H1 (cell line): ENCODE measurements at regions not wholly inside any gene's neighbourhood (a gene's known extent, or its start where the extent isn't known, plus 50 kb on each side); places are given as distances from the start of the nearest gene placed in this dataset.

Experiments used
- CTCF ChIA-PET: fragments of 300-600 bp; sonication (Branson Sonifier 250); formaldehyde crosslinking; loops from one replicate; lab custom pipeline; 2021; ENCODE audit not compliant: partially characterized antibody; lab: Charles Lee
- POLR2A ChIA-PET: fragments of 300-600 bp; sonication (Branson Sonifier 250); formaldehyde crosslinking; loops from one replicate; lab custom pipeline; 2021; ENCODE audit warnings: inconsistent platforms; ENCODE audit not compliant: partially characterized antibody; lab: Charles Lee
- DNase-seq, 2 experiments: peaks; one replicate each; pipeline versions ENCODE4 v3.0.0 to v3.0.0-alpha.2; 2010 to 2022; ENCODE audit warnings: low spot score in 2 of 2, low read depth in 1 of 2, mixed read lengths in 1 of 2
- FAIRE-seq: peaks from 2 replicates; lab custom pipeline; 2011; peaks lifted over from hg19 to GRCh38; lab: Jason Lieb, UNC
- H2AFZ ChIP-seq: 2 replicates; pipeline ENCODE4 v1.8.1; 2012; ENCODE audit warnings: low read length, inconsistent platforms
- H2AK5ac ChIP-seq: 2 replicates; pipeline ENCODE4 v1.6.1; 2013; ENCODE audit warnings: low read depth, low read length
- H2BK120ac ChIP-seq: replicated peaks from 2 replicates; pipeline ENCODE3; 2013; ENCODE audit warnings: low read depth, low read length, inconsistent platforms
- H2BK12ac ChIP-seq: 2 replicates; pipeline ENCODE4 v1.6.1; 2013; ENCODE audit warnings: low read depth, low read length
- H2BK15ac ChIP-seq: 2 replicates; pipeline ENCODE4 v1.6.1; 2013; ENCODE audit warnings: low read length
- H2BK20ac ChIP-seq: 2 replicates; pipeline ENCODE4 v1.6.1; 2013; ENCODE audit warnings: low read length
- H2BK5ac ChIP-seq: 2 replicates; pipeline ENCODE4 v1.6.1; 2013; ENCODE audit warnings: low read depth, low read length
- H3K14ac ChIP-seq: 2 replicates; pipeline ENCODE4 v1.6.1; 2013; ENCODE audit warnings: inconsistent platforms; ENCODE audit not compliant: insufficient read length
- H3K18ac ChIP-seq: 2 replicates; pipeline ENCODE4 v1.6.1; 2013; ENCODE audit warnings: low read length; ENCODE audit errors: extremely low read depth
- H3K23ac ChIP-seq: 2 replicates; pipeline ENCODE4 v1.6.1; 2013; ENCODE audit warnings: inconsistent platforms; ENCODE audit not compliant: insufficient read length
- H3K23me2 ChIP-seq: 2 replicates; pipeline ENCODE4 v1.6.1; 2013; ENCODE audit warnings: low read depth, low read length
- H3K27ac ChIP-seq: 2 replicates; pipeline ENCODE4 v1.6.1; 2011; ENCODE audit warnings: low read depth, low read length, inconsistent platforms
- H3K27me3 ChIP-seq, 4 experiments: replicated peaks in 1 of 4; 1 replicate in 1 of 4; 2 replicates in 3 of 4; pipeline versions ENCODE4 v1.6.1 to v1.8.1; 2011 to 2013; ENCODE audit warnings: low read length in 3 of 4, mild to moderate bottlenecking in 3 of 4, inconsistent platforms in 2 of 4, mixed read lengths in 2 of 4, moderate library complexity in 1 of 4; ENCODE audit not compliant: control insufficient read depth in 3 of 4, insufficient read depth in 3 of 4; ENCODE audit errors: extremely low read depth in 1 of 4
- H3K36me3 ChIP-seq, 4 experiments: 2 replicates each; pipeline versions ENCODE4 v1.6.1 to v1.8.1; 2011 to 2013; ENCODE audit warnings: mild to moderate bottlenecking in 4 of 4, low read length in 3 of 4, moderate library complexity in 2 of 4, control low read depth in 1 of 4, inconsistent platforms in 1 of 4; ENCODE audit not compliant: insufficient read depth in 4 of 4, control insufficient read depth in 2 of 4
- H3K4ac ChIP-seq: replicated peaks from 2 replicates; pipeline ENCODE3; 2013; ENCODE audit warnings: low read length, low read depth, mixed read lengths, inconsistent platforms; ENCODE audit not compliant: insufficient read length
- H3K4me1 ChIP-seq, 4 experiments: replicated peaks in 1 of 4; 1 replicate in 1 of 4; 2 replicates in 3 of 4; pipeline versions ENCODE4 v1.6.1 to v1.8.1; 2011 to 2013; ENCODE audit warnings: low read length in 3 of 4, inconsistent platforms in 2 of 4, mixed read lengths in 1 of 4; ENCODE audit not compliant: insufficient read depth in 4 of 4, control insufficient read depth in 3 of 4
- H3K4me2 ChIP-seq, 2 experiments: 2 replicates each; pipeline versions ENCODE4 v1.6.1 to v1.8.1; 2011 to 2013; ENCODE audit warnings: low read depth in 2 of 2, low read length in 2 of 2, control low read depth in 1 of 2, inconsistent platforms in 1 of 2, mild to moderate bottlenecking in 1 of 2; ENCODE audit not compliant: insufficient read depth in 1 of 2
- H3K4me3 ChIP-seq, 4 experiments: fragments of 200-600, 300-600 bp in 1 of 4; sonication (generic), shearing (Covaris generic), sonication (Bioruptor Twin) in 1 of 4; 2 replicates each; pipeline versions ENCODE4 v1.5.1 to v1.8.1; 2011 to 2016; ENCODE audit warnings: low read length in 4 of 4, low read depth in 3 of 4, control low read depth in 2 of 4, inconsistent platforms in 2 of 4, mild to moderate bottlenecking in 2 of 4, mixed read lengths in 1 of 4, moderate library complexity in 1 of 4; ENCODE audit not compliant: insufficient read depth in 2 of 4; ENCODE audit errors: extremely low read depth in 1 of 4
- H3K56ac ChIP-seq: replicated peaks from 2 replicates; pipeline ENCODE3; 2013; ENCODE audit warnings: low read depth, mild to moderate bottlenecking, mixed read lengths, low read length, inconsistent platforms; ENCODE audit not compliant: insufficient read length
- H3K79me1 ChIP-seq: 2 replicates; pipeline ENCODE4 v1.6.1; 2013; ENCODE audit warnings: low read depth, low read length, control low read depth
- H3K79me2 ChIP-seq, 2 experiments: 2 replicates each; pipeline versions ENCODE4 v1.6.1 to v1.8.1; 2012 to 2013; ENCODE audit warnings: low read length in 2 of 2, mild to moderate bottlenecking in 2 of 2, inconsistent platforms in 1 of 2; ENCODE audit not compliant: insufficient read depth in 2 of 2, control insufficient read depth in 1 of 2
- H3K9ac ChIP-seq, 4 experiments: replicated peaks in 1 of 4; 1 replicate in 1 of 4; 2 replicates in 3 of 4; pipeline versions ENCODE4 v1.6.1 to v1.8.1; 2011 to 2013; ENCODE audit warnings: low read depth in 3 of 4, low read length in 3 of 4, control low read depth in 2 of 4, mild to moderate bottlenecking in 2 of 4, moderate library complexity in 2 of 4, inconsistent platforms in 1 of 4; ENCODE audit errors: extremely low read depth in 1 of 4
- H3K9me3 ChIP-seq, 2 experiments: 2 replicates each; pipeline versions ENCODE4 v1.6.1 to v1.8.1; 2012 to 2013; ENCODE audit warnings: mild to moderate bottlenecking in 2 of 2, moderate library complexity in 2 of 2, control low read depth in 1 of 2, inconsistent platforms in 1 of 2, low read depth in 1 of 2, low read length in 1 of 2, mixed read lengths in 1 of 2; ENCODE audit not compliant: insufficient read depth in 2 of 2
- H4K20me1 ChIP-seq, 2 experiments: replicated peaks in 1 of 2; 2 replicates each; pipeline versions ENCODE3 to v1.8.1; 2011 to 2013; ENCODE audit warnings: inconsistent platforms in 2 of 2, low read length in 2 of 2, mild to moderate bottlenecking in 1 of 2; ENCODE audit not compliant: insufficient read depth in 2 of 2, control insufficient read depth in 1 of 2
- H4K5ac ChIP-seq: 2 replicates; pipeline ENCODE4 v1.6.1; 2013; ENCODE audit warnings: low read length, low read depth, mixed read lengths, inconsistent platforms; ENCODE audit not compliant: insufficient read length
- H4K8ac ChIP-seq: 2 replicates; pipeline ENCODE4 v1.8.0; 2013; ENCODE audit warnings: mild to moderate bottlenecking, moderate library complexity, low read length, inconsistent platforms; ENCODE audit not compliant: insufficient read depth; ENCODE audit errors: extremely low read depth
- H4K91ac ChIP-seq: replicated peaks from 2 replicates; pipeline ENCODE3; 2013; ENCODE audit warnings: low read length, mixed read lengths, inconsistent platforms; ENCODE audit not compliant: insufficient read length
- BRCA1 ChIP-seq: IDR thresholded peaks from 2 replicates; pipeline ENCODE4 v1.6.1; 2012; ENCODE audit warnings: low read depth, low read length, improper control_type of control experiment
- CBX8 ChIP-seq: fragments of 300-800, 300-1000 bp; sonication (generic); IDR thresholded peaks from 2 replicates; pipeline ENCODE4 v1.7.1; 2016; ENCODE audit warnings: low read depth, low read length, borderline replicate concordance
- CTBP2 ChIP-seq: IDR thresholded peaks from 2 replicates; pipeline ENCODE4 v1.7.0; 2011; ENCODE audit warnings: borderline replicate concordance, mild to moderate bottlenecking, moderate library complexity, mixed read lengths, low read length; ENCODE audit not compliant: insufficient read depth, insufficient read length
- EP300 ChIP-seq, 2 experiments: IDR thresholded peaks; 1 replicate in 1 of 2; 2 replicates in 1 of 2; pipeline ENCODE4 v1.6.1; 2011 to 2012; ENCODE audit warnings: low read depth in 2 of 2, low read length in 2 of 2, mild to moderate bottlenecking in 2 of 2, borderline replicate concordance in 1 of 2, inconsistent platforms in 1 of 2, moderate library complexity in 1 of 2
- EZH2 ChIP-seq: fragments of 200-600 bp; sonication (generic); IDR thresholded peaks from 2 replicates; pipeline ENCODE4 v1.7.1; 2012; ENCODE audit warnings: low read depth, mild to moderate bottlenecking, moderate library complexity, low read length, inconsistent platforms; ENCODE audit not compliant: severe bottlenecking
- HDAC2 ChIP-seq, 2 experiments: fragments of 300-600 bp in 1 of 2; sonication (generic) in 1 of 2; IDR thresholded peaks; 2 replicates each; pipeline ENCODE4 v1.6.1; 2011 to 2012; ENCODE audit warnings: low read depth in 2 of 2, low read length in 2 of 2, mild to moderate bottlenecking in 2 of 2, moderate library complexity in 2 of 2, borderline replicate concordance in 1 of 2, inconsistent platforms in 1 of 2
- JUN ChIP-seq: IDR thresholded peaks from 2 replicates; pipeline ENCODE4 v1.6.1; 2011; ENCODE audit warnings: low read depth, mild to moderate bottlenecking, improper control_type of control experiment, low read length
- SIRT6 ChIP-seq: IDR thresholded peaks from one replicate; pipeline ENCODE4 v1.7.1; 2012; ENCODE audit warnings: low read length, inconsistent platforms
- SIX5 ChIP-seq: IDR thresholded peaks from 2 replicates; pipeline ENCODE4 v1.6.1; 2011; ENCODE audit warnings: mild to moderate bottlenecking, low read depth, low read length
- SP4 ChIP-seq: IDR thresholded peaks from 2 replicates; pipeline ENCODE4 v1.6.1; 2012; ENCODE audit warnings: low read length, inconsistent platforms
- SUZ12 ChIP-seq: fragments of 200-600 bp; sonication (generic); IDR thresholded peaks from 2 replicates; pipeline ENCODE4 v1.6.1; 2012; ENCODE audit warnings: mild to moderate bottlenecking, inconsistent platforms, low read length, moderate library complexity, mixed read lengths
- TAF1 ChIP-seq: IDR thresholded peaks from 2 replicates; pipeline ENCODE4 v1.6.1; 2011; ENCODE audit warnings: mild to moderate bottlenecking, low read depth, low read length
- ZNF274 ChIP-seq: IDR thresholded peaks from 2 replicates; pipeline ENCODE4 v1.7.0; 2012; ENCODE audit warnings: low read length, borderline replicate concordance; ENCODE audit errors: extremely low read depth
- WGBS, 2 experiments: shearing (Covaris generic) in 1 of 2; methylation state at CpG; one replicate each; pipeline versions ENCODE4 v1.1.6 to v1.1.7; 2013 to 2015; ENCODE audit warnings: low lambda C conversion rate in 2 of 2, mixed read lengths in 2 of 2, inconsistent platforms in 1 of 2, low coverage in 1 of 2, missing lambda C conversion rate in 1 of 2; ENCODE audit not compliant: insufficient replicate concordance in 2 of 2, insufficient coverage in 1 of 2, insufficient read length in 1 of 2; ENCODE audit errors: extremely low coverage in 1 of 2, missing lambda C conversion rate in 1 of 2; 5-methylcytosine and 5-hydroxymethylcytosine counted together

DNA sequence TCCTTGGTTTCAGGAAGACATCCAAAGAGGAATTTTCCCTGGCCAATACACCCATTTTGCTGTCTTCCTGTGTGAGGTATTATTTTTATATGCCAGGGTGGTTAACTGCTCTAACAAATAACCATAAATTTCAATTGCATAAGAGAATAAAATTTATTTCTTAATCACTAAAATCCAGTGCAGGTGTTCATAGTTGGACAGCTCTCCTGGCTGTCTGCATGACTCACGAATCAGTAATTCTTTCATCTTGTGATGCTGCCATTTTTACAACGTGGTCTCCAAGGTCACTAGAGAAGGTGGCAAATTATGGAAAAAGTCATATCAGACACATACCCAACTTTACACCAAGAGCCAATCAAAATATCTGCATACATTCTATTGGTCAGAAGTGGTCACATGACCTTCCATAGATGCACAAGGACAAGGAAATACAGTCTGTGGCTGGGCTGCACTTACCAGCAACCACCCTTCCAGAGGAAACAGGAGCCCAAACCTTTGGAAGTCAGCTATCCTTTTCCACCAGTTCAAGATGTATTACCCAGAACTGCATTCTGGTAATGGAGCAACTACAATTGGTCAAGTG lies 193.5 kb upstream of the PLEKHG7 start:
- POLR2A ChIA-PET = no interaction called here
- CTCF ChIA-PET = interaction anchor here (1.0 kb wide), 1 partner anchor 16 kb away, joined by 4 read pairs; no protein-coding TSS in a partner anchor
- TF ChIP-seq EP300 (IDR thresholded peaks at IDR 0.05; ENCODE audit: borderline replicate concordance in 1 of 2, low read depth in 2 of 2, low read length in 2 of 2) (no peak), SIX5 (no peak), ZNF274 (no peak), SIRT6 (no peak), TAF1 (no peak), BRCA1 (no peak), EZH2 (no peak), CTBP2 (no peak), SUZ12 (no peak), SP4 (no peak), CBX8 (no peak), JUN (no peak), HDAC2 (IDR thresholded peaks at IDR 0.05; ENCODE audit: borderline replicate concordance in 1 of 2, low read depth in 2 of 2, low read length in 2 of 2) (no peak)

More for the DNA sequence above, 193.5 kb upstream of the PLEKHG7 start:
- Histone ChIP-seq H2AK5ac (no peak overlapping the region), H4K91ac (no peak overlapping the region), H3K36me3 (no peaks in the 10 kb centered on the region), H3K79me2 (no peaks in the 10 kb centered on the region), H3K9me3 (no peaks in the 10 kb centered on the region; a peak in 1 of 4 replicates), H4K5ac (no peak overlapping the region), H3K18ac (no peak overlapping the region), H3K4ac (no peak overlapping the region), H4K20me1 (no peaks in the 10 kb centered on the region), H2BK12ac (no peak overlapping the region), H3K23me2 (no peaks in the 10 kb centered on the region), H2AFZ (no peak overlapping the region), H3K23ac (no peak overlapping the region), H2BK5ac (no peak overlapping the region), H3K14ac (no peak overlapping the region), H3K4me1 (peaks cover 0 to 3% (median under 1%) of the 10 kb centered on the region in 4 experiments; a peak in 1 of 7 replicates), H2BK15ac (no peak overlapping the region), H4K8ac (no peak overlapping the region), H3K27me3 (no peaks in the 10 kb centered on the region), H3K79me1 (no peaks in the 10 kb centered on the region), H2BK120ac (no peak overlapping the region), H3K4me2 (no peak overlapping the region), H3K27ac (no peak overlapping the region), H3K56ac (no peak overlapping the region), H2BK20ac (no peak overlapping the region), H3K4me3 (no peak overlapping the region), H3K9ac (no peak overlapping the region)
- DNase-seq (no peak), FAIRE-seq (no peak)
- 93% methylated on average over 2 of the region's 2 CpGs; no CpG with 5 or more reads in 1 of the 2 experiments for WGBS, 2 experiments
